Activated B cell treated with CpG ODN at 0.5 μM for 24 hours (primary cell): ENCODE measurements at regions not wholly inside any gene's neighbourhood (a gene's known extent, or its start where the extent isn't known, plus 50 kb on each side); places are given as distances from the start of the nearest gene placed in this dataset.

Experiments
- ATAC-seq: fragments of 200-7000 bp; cut with Tn5 transposase; one replicate; pipeline ENCODE4 v1.10.0; 2021; ENCODE audit warnings: low read depth, mild to moderate bottlenecking, moderate library complexity
- CTCF ChIA-PET: fragments of 350-600 bp; sonication (Branson Sonifier 250); formaldehyde crosslinking; loops from one replicate; lab custom pipeline; 2021; ENCODE audit warnings: antibody characterized with exemption; lab: Charles Lee
- POLR2A ChIA-PET: fragments of 350-600 bp; sonication (Branson Sonifier 250); formaldehyde crosslinking; loops from one replicate; lab custom pipeline; 2021; ENCODE audit warnings: antibody characterized with exemption; lab: Charles Lee
- DNase-seq: peaks from one replicate; pipeline ENCODE4 v3.0.0; 2022
- H3K27ac Mint-ChIP-seq: one replicate; pipeline ENCODE4 v1.8.0; 2020; ENCODE audit warnings: mixed read lengths
- H3K27me3 Mint-ChIP-seq: one replicate; pipeline ENCODE4 v1.8.0; 2021; ENCODE audit warnings: mixed read lengths
- H3K36me3 Mint-ChIP-seq: one replicate; pipeline ENCODE4 v1.8.0; 2021; ENCODE audit warnings: low read depth, mixed read lengths
- H3K4me1 Mint-ChIP-seq: one replicate; pipeline ENCODE4 v1.8.0; 2021; ENCODE audit warnings: mixed read lengths
- H3K4me3 Mint-ChIP-seq: one replicate; pipeline ENCODE4 v1.8.0; 2020; ENCODE audit warnings: mild to moderate bottlenecking, mixed read lengths
- H3K9me3 Mint-ChIP-seq: one replicate; pipeline ENCODE4 v1.8.0; 2020; ENCODE audit warnings: mixed read lengths
- intact Hi-C: fragments of 100-400 bp; cut with micrococcal nuclease; formaldehyde crosslinking; loops from one replicate; pipeline ENCODE4 v1.15.1; 2024
- TF ChIP-seq, protein P1 (sequence below): fragments of 200-600 bp; IDR thresholded peaks from one replicate; pipeline ENCODE4 v1.8.0; 2022; ENCODE audit warnings: antibody characterized with exemption, mild to moderate bottlenecking

DNA sequence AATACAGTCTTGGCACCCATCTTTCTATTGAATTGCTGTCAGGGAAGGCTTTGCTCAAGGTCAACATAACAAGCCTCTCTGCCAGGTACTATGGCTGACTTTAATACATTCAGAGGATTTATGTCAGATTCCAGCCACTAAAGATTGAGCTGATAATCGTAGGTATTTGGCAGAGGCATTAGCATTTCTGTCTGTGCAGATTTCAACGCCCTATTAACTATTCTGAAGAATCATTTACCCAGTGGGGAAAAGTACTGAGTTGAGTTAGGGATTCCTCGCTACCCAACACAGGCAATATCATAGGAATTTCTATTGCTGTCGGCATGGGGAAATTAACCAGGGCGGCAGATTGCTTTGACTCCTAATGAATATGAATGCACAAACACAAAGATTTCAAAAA, 233.7 kb upstream of the SPTLC3 start:
- Mint-ChIP-seq H3K27me3 (no peaks in the 10 kb centered on the region), H3K27ac (no peak overlapping the region), H3K9me3 (peaks cover 6% of the 10 kb centered on the region), H3K36me3 (no peaks in the 10 kb centered on the region), H3K4me1 (no peaks in the 10 kb centered on the region), H3K4me3 (no peak overlapping the region)
- ATAC-seq, result no peak
- intact Hi-C loops, result no loop called here
- POLR2A ChIA-PET, result no interaction called here
- CTCF ChIA-PET, result no interaction called here
- no peak for DNase-seq
- TF ChIP-seq, protein P1, sequence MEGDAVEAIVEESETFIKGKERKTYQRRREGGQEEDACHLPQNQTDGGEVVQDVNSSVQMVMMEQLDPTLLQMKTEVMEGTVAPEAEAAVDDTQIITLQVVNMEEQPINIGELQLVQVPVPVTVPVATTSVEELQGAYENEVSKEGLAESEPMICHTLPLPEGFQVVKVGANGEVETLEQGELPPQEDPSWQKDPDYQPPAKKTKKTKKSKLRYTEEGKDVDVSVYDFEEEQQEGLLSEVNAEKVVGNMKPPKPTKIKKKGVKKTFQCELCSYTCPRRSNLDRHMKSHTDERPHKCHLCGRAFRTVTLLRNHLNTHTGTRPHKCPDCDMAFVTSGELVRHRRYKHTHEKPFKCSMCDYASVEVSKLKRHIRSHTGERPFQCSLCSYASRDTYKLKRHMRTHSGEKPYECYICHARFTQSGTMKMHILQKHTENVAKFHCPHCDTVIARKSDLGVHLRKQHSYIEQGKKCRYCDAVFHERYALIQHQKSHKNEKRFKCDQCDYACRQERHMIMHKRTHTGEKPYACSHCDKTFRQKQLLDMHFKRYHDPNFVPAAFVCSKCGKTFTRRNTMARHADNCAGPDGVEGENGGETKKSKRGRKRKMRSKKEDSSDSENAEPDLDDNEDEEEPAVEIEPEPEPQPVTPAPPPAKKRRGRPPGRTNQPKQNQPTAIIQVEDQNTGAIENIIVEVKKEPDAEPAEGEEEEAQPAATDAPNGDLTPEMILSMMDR, result no peak

DNA sequence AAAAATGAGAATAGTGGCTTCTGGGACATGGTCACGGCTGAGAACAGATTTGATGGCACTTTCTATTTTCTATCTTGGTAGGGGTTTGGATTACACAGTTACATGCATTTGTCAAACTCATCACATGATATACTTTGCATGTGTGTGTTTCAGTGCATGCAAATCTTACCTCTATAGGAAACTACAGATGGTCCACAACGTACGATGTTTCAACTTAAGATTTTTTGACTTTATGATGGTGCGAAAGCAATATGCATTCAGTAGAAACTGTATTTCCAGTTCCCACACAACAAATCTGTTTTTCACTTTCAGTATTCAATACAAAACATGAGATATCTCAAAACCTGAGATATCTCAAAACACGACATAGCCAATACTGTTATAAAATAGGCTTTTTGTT, 231.8 kb upstream of the SPTLC3 start:
- TF ChIP-seq, protein P1, result no peak
- H3K27ac Mint-ChIP-seq, result no peak overlapping the region
- no peaks in the 10 kb centered on the region for H3K36me3 Mint-ChIP-seq
- DNase-seq, result no peak
- CTCF ChIA-PET, result no interaction called here
- ATAC-seq, result no peak
- H3K27me3 Mint-ChIP-seq, result no peaks in the 10 kb centered on the region
- intact Hi-C loops, result no loop called here
- no peaks in the 10 kb centered on the region for H3K9me3 Mint-ChIP-seq
- no peaks in the 10 kb centered on the region for H3K4me1 Mint-ChIP-seq
- POLR2A ChIA-PET, result no interaction called here
- no peak overlapping the region for H3K4me3 Mint-ChIP-seq

DNA sequence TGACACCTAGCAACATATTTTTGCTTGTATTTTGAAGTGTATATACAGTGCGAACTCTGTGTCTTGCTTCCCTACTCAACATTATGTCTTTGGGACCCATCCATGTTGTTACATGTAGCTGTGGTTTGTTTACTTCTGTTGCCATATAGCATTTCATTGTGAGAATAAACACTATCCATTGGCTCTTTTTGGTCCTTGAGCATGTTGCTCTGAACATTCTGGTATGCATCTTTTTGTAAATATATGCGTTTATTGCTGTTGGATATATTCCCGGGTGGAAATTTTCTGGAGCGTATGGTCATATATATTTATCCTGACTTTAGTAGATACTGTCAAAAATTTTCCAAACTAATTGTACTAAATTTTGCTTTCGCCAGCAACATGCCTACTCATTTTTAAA, 222.5 kb upstream of the SPTLC3 start:
- Mint-ChIP-seq H3K27ac (no peak overlapping the region), H3K27me3 (no peaks in the 10 kb centered on the region), H3K4me1 (no peaks in the 10 kb centered on the region), H3K4me3 (no peak overlapping the region), H3K9me3 (peaks cover 8% of the 10 kb centered on the region), H3K36me3 (no peaks in the 10 kb centered on the region)
- intact Hi-C loops, result no loop called here
- TF ChIP-seq, protein P1, result no peak
- DNase-seq, result no peak
- ChIA-PET CTCF (no interaction called here), POLR2A (no interaction called here)
- no peak for ATAC-seq

DNA sequence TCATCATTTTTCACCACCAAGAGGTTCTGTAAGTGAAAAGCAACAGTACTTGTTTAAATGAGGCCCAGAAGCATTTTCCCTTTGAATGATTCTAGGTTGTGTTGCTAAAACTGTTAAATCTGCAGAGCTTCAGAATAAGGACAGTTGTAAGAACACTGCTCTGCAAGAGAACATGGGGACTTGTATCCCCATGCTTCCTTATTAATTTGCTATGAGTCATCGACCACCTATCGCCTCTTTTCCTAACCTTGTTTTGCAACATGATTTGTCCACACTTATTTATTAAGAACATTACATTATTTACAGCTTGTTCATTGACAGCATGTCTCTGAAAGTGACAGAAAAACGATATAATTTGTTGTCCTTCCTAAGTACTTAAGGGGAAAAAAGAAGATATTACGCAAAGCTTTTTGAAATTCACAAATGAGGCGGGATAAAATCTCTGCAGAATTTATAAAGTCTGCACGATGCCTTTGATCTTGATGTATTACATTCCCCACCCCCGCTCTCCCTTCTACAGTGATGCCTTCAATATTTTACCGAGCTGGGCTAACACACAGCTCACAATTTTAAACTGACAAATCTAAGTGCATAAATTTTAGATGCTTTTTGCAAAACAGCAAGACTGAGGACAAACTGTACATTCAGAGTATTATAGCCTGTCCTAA, 220.0 kb upstream of the SPTLC3 start:
- Mint-ChIP-seq H3K4me3 (no peak overlapping the region), H3K27ac (no peak overlapping the region), H3K27me3 (no peaks in the 10 kb centered on the region), H3K9me3 (peaks cover 4% of the 10 kb centered on the region), H3K4me1 (no peaks in the 10 kb centered on the region), H3K36me3 (no peaks in the 10 kb centered on the region)
- ChIA-PET CTCF (no interaction called here), POLR2A (no interaction called here)
- intact Hi-C loops, result no loop called here
- TF ChIP-seq, protein P1, result no peak
- no peak for DNase-seq
- no peak for ATAC-seq

DNA sequence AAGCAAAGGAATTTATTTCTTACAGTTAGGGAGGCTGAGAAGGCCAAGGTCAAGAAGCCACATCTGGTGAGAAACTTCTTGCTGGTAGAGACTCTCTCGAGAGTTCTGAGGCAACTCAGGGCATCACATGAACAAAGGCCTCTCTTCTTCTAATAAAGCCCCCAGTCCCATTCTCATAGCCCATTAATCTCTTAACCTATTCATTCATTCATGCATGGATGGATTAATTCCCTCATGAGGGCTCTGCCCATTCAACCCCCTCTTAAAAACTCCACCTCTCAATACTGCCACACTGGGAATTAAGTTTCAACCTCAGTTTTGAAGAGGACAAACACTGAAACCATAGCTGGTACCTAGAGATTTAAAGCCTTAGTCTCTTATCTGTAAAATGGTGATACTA, 217.9 kb upstream of the SPTLC3 start:
- Mint-ChIP-seq H3K27ac (no peak overlapping the region), H3K4me1 (no peaks in the 10 kb centered on the region), H3K9me3 (peaks cover 4% of the 10 kb centered on the region), H3K27me3 (no peaks in the 10 kb centered on the region), H3K4me3 (no peak overlapping the region), H3K36me3 (no peaks in the 10 kb centered on the region)
- no peak for ATAC-seq
- ChIA-PET POLR2A (no interaction called here), CTCF (no interaction called here)
- intact Hi-C loops, result no loop called here
- no peak for DNase-seq
- TF ChIP-seq, protein P1, result no peak
